Gastrocnemius medialis (tissue), 4 donors: ENCODE measurements at regions not wholly inside any gene's neighbourhood (a gene's known extent, or its start where the extent isn't known, plus 50 kb on each side); places are given as distances from the start of the nearest gene placed in this dataset.

Experiments used
- ATAC-seq, 2 donors: fragments of 150-250 bp; one replicate each; pipeline ENCODE4 v1.9.1; 2016
- DNase-seq, 2 donors: peaks; one replicate each; pipeline ENCODE4 v3.0.0-alpha.2; 2019
- H3K27ac ChIP-seq, 4 donors: fragments of 200-600 bp; sonication (generic); 1 replicate in 1 of 4; 2 replicates in 3 of 4; pipeline ENCODE4 v1.5.1; 2016 to 2018; ENCODE audit warnings: mild to moderate bottlenecking in 2 of 4, moderate library complexity in 1 of 4
- H3K27me3 ChIP-seq, 3 donors: fragments of 200-600 bp; sonication (generic) in 2 of 3; 1 replicate in 1 of 3; 2 replicates in 2 of 3; pipeline versions ENCODE4 v1.5.1 to v1.6.0; 2016 to 2019; ENCODE audit warnings: mild to moderate bottlenecking in 1 of 3, moderate library complexity in 1 of 3
- H3K36me3 ChIP-seq, 2 donors: fragments of 200-600 bp; sonication (generic) in 1 of 2; one replicate each; pipeline ENCODE4 v1.5.1; 2017 to 2018
- H3K4me1 ChIP-seq, 2 donors: fragments of 200-600 bp; sonication (generic) in 1 of 2; one replicate each; pipeline ENCODE4 v1.5.1; 2016 to 2017; ENCODE audit warnings: mild to moderate bottlenecking in 2 of 2
- H3K4me3 ChIP-seq, 4 donors: fragments of 200-600 bp; sonication (generic) in 3 of 4; 1 replicate in 1 of 4; 2 replicates in 3 of 4; pipeline ENCODE4 v1.5.1; 2016 to 2019; ENCODE audit warnings: mild to moderate bottlenecking in 2 of 4
- H3K9me3 ChIP-seq, 3 donors: fragments of 200-600 bp; sonication (generic) in 2 of 3; 1 replicate in 1 of 3; 2 replicates in 2 of 3; pipeline ENCODE4 v1.5.1; 2016 to 2019
- CTCF ChIP-seq, 5 experiments: fragments of 450-650 bp in 3 of 5; fragments of 200-600 bp in 2 of 5; sonication (generic) in 2 of 5; IDR thresholded peaks in 4 of 5; conservative IDR thresholded peaks in 1 of 5; 1 replicate in 4 of 5; 2 replicates in 1 of 5; pipeline ENCODE4 v1.5.1; 2016 to 2019; ENCODE audit warnings: antibody characterized with exemption in 5 of 5, mild to moderate bottlenecking in 3 of 5, moderate library complexity in 3 of 5
- POLR2A ChIP-seq, 2 donors: fragments of 450-650 bp; IDR thresholded peaks; one replicate each; pipeline ENCODE4 v1.6.1; 2017; ENCODE audit warnings: antibody characterized with exemption in 2 of 2, mild to moderate bottlenecking in 2 of 2, moderate library complexity in 2 of 2
- in situ Hi-C, 4 donors: fragments of 200-750 bp; cut with MboI; loops; one replicate each; pipeline versions ENCODE4 v1.15.0 to v1.8.0; 2017; ENCODE audit warnings: low sequenced_read_pairs in 4 of 4
- intact Hi-C: fragments of 100-400 bp; cut with DNase I; formaldehyde crosslinking; loops from one replicate; pipeline ENCODE4 v1.15.1; 2023; ENCODE audit warnings: low total_unique reads

DNA sequence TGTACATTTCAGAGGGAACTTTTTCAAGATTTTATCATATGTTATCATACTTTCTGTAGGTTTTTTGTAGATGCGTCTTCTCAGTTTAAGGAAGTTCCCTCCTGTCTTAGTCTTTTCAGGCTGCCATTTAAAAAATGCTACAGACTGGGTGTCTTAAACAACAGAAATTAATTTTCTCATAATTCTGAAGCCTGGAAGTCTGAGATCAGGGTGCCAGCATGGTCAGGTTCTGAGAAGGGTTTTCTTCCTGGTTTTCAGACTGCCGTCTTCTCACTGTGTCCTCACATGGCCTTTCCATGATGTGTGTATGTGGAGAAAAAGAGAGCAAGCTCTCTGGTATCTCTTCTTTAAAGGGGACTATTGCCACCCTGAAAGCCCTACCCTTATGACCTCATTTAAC, 189.9 kb upstream of the SOX2 start:
- ATAC-seq = no peak

DNA sequence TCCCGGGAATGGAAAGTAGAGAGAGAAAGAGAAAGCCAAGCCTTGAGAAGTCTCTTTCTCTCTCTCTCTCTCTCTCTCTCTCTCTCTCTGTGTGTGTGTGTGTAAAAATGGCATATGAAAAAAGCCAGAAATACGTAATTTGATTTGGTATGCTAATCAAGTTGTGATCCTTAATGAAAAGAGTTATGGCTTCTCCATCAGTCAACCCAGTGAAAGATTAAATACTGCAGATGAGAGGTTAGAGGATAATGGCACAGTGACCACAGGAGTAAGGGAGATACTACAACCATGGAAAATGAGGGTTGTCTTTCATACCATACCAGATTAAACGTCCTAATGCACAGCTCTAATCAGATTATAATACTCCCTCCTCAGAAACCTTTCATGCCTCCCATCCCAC, 193.5 kb upstream of the SOX2 start:
- Histone ChIP-seq H3K27ac (no peak overlapping the region), H3K27me3 (no peaks in the 10 kb centered on the region), H3K36me3 (no peaks in the 10 kb centered on the region), H3K9me3 (no peaks in the 10 kb centered on the region), H3K4me3 (no peak overlapping the region), H3K4me1 (no peaks in the 10 kb centered on the region)
- intact Hi-C loops (no loop called here), in situ Hi-C loops (no loop called here)
- ATAC-seq = no peak
- TF ChIP-seq POLR2A (IDR thresholded peaks at IDR 0.05) (no peak), CTCF (IDR thresholded peaks at IDR 0.05 in 4 of 5, conservative IDR thresholded peaks at IDR 0.05 in 1 of 5) (no peak)
- no peak for DNase-seq

More for the DNA sequence above, 189.9 kb upstream of the SOX2 start:
- Histone ChIP-seq H3K4me3 (no peak overlapping the region), H3K27ac (no peak overlapping the region), H3K9me3 (no peaks in the 10 kb centered on the region), H3K4me1 (no peaks in the 10 kb centered on the region), H3K36me3 (no peaks in the 10 kb centered on the region), H3K27me3 (no peaks in the 10 kb centered on the region)
- TF ChIP-seq CTCF (IDR thresholded peaks at IDR 0.05 in 4 of 5, conservative IDR thresholded peaks at IDR 0.05 in 1 of 5) (no peak), POLR2A (IDR thresholded peaks at IDR 0.05) (no peak)
- DNase-seq = no peak
- in situ Hi-C loops (no loop called here), intact Hi-C loops (no loop called here)

GRCh38 chr3:181512787-181513186, 198.9 kb upstream of the SOX2 start:
- H3K9me3 ChIP-seq = no peaks in the 10 kb centered on the region
- in situ Hi-C loops = no loop called here
- intact Hi-C loops = no loop called here
- no peaks in the 10 kb centered on the region for H3K4me1 ChIP-seq
- H3K27me3 ChIP-seq = no peaks in the 10 kb centered on the region
- H3K27ac ChIP-seq = no peak overlapping the region
- ATAC-seq (no peak), DNase-seq (no peak)
- no peak for TF ChIP-seq POLR2A (IDR thresholded peaks at IDR 0.05)
- TF ChIP-seq CTCF (IDR thresholded peaks at IDR 0.05 in 4 of 5, conservative IDR thresholded peaks at IDR 0.05 in 1 of 5) = no peak
- no peaks in the 10 kb centered on the region for H3K36me3 ChIP-seq
- H3K4me3 ChIP-seq = no peak overlapping the region

DNA sequence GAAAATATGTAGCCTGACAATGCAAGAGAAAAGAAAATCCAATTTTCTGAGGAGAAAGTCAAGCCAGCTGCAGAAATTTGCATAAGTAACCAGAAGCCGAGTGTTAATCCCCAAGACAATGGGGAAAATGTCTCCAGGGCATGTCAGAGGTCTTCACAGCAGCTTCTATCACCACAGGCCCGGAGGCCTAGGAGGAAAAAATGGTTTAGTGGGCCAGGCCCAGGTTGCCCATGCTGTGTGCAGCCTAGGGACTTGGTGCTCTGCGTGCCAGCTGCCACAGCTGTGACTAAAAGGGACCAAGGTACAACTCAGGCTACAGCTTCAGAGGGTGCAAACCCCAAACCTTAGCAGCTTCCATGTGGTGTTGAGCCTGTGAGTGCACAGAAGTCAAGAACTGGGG, 201.2 kb upstream of the SOX2 start:
- H3K36me3 ChIP-seq = no peaks in the 10 kb centered on the region
- DNase-seq = no peak
- no peak overlapping the region for H3K4me3 ChIP-seq
- in situ Hi-C loops = no loop called here
- H3K9me3 ChIP-seq = no peaks in the 10 kb centered on the region
- no peak overlapping the region for H3K27ac ChIP-seq
- no peaks in the 10 kb centered on the region for H3K4me1 ChIP-seq
- ATAC-seq = no peak
- TF ChIP-seq POLR2A (IDR thresholded peaks at IDR 0.05) (no peak), CTCF (IDR thresholded peaks at IDR 0.05 in 4 of 5, conservative IDR thresholded peaks at IDR 0.05 in 1 of 5) (no peak)
- intact Hi-C loops = no loop called here
- H3K27me3 ChIP-seq = no peaks in the 10 kb centered on the region

- no peaks in the 10 kb centered on the region for H3K4me1 ChIP-seq
- DNase-seq (no peak), ATAC-seq (no peak)
- H3K27ac ChIP-seq = no peak overlapping the region
- H3K9me3 ChIP-seq = no peaks in the 10 kb centered on the region
- in situ Hi-C loops (no loop called here), intact Hi-C loops (no loop called here)
- H3K36me3 ChIP-seq = no peaks in the 10 kb centered on the region
- TF ChIP-seq CTCF (IDR thresholded peaks at IDR 0.05 in 4 of 5, conservative IDR thresholded peaks at IDR 0.05 in 1 of 5) (no peak), POLR2A (IDR thresholded peaks at IDR 0.05) (no peak)
- H3K27me3 ChIP-seq = no peaks in the 10 kb centered on the region
- no peak overlapping the region for H3K4me3 ChIP-seq
These were observed 214.4 kb upstream of the SOX2 start for GRCh38 chr3:181497358-181497757.
